ENCODE measurements at regions not wholly inside any gene's neighbourhood (a gene's known extent, or its start where the extent isn't known, plus 50 kb on each side); places are given as distances from the start of the nearest gene placed in this dataset.

- FAIRE-seq: no peak
These were observed 162.8 kb downstream of the IRF8 start for GRCh38 chr16:86061721-86062120.

GRCh38 chr16:86062271-86062965 is 163.5 kb downstream of the IRF8 start:
- FAIRE-seq: no peak

- FAIRE-seq: no peak
These were observed 164.9 kb downstream of the IRF8 start for GRCh38 chr16:86063760-86064405.

GRCh38 chr16:86064431-86065250 is 165.7 kb downstream of the IRF8 start:
- FAIRE-seq: no peak

GRCh38 chr16:86065711-86066110 is 166.7 kb downstream of the IRF8 start:
- FAIRE-seq: no peak

- FAIRE-seq: no peak
These were observed 167.8 kb downstream of the IRF8 start for GRCh38 chr16:86066811-86067210.

- no peak for FAIRE-seq
These were observed 168.6 kb downstream of the IRF8 start for GRCh38 chr16:86067516-86067915.

GRCh38 chr16:86067936-86068335 is 169.0 kb downstream of the IRF8 start:
- no peak for FAIRE-seq

- no peak for FAIRE-seq
These were observed 169.8 kb downstream of the IRF8 start for GRCh38 chr16:86068722-86069121.

GRCh38 chr16:86069736-86070298 is 170.9 kb downstream of the IRF8 start:
- FAIRE-seq: no peak

- no peak for FAIRE-seq
These were observed 171.5 kb downstream of the IRF8 start for GRCh38 chr16:86070484-86070883.

GRCh38 chr16:86070971-86071370 is 172.0 kb downstream of the IRF8 start:
- no peak for FAIRE-seq

- FAIRE-seq: no peak
These were observed 172.8 kb downstream of the IRF8 start for GRCh38 chr16:86071611-86072240.

- peak; percentile 76 for FAIRE-seq
These were observed 173.6 kb downstream of the IRF8 start for GRCh38 chr16:86072328-86073102.

GRCh38 chr16:86073103-86073625 is 174.2 kb downstream of the IRF8 start:
- no peak for FAIRE-seq

GRCh38 chr16:86073763-86074493 is 175.0 kb downstream of the IRF8 start:
- no peak for FAIRE-seq

GRCh38 chr16:86074651-86075487 is 175.9 kb downstream of the IRF8 start:
- no peak for FAIRE-seq

GRCh38 chr16:86075488-86075785 is 176.5 kb downstream of the IRF8 start:
- FAIRE-seq: no peak

- FAIRE-seq: no peak
These were observed 177.0 kb downstream of the IRF8 start for GRCh38 chr16:86075839-86076440.

- FAIRE-seq: no peak
These were observed 177.6 kb downstream of the IRF8 start for GRCh38 chr16:86076606-86077005.
